ENCODE measurements at regions not wholly inside any gene's neighbourhood (a gene's known extent, or its start where the extent isn't known, plus 50 kb on each side); places are given as distances from the start of the nearest gene placed in this dataset.
"Not testable (repeated sequence)": the region's sequence is repeated elsewhere in the genome, so short reads cannot be mapped to it uniquely, and the experiment has no call there.

- DNase-seq (ENCODE audit: low read depth in 3 of 3) = no peak
Measured at GRCh38 chr4:179112441-179113170, 1670.4 kb upstream of the AGA start.

DNA sequence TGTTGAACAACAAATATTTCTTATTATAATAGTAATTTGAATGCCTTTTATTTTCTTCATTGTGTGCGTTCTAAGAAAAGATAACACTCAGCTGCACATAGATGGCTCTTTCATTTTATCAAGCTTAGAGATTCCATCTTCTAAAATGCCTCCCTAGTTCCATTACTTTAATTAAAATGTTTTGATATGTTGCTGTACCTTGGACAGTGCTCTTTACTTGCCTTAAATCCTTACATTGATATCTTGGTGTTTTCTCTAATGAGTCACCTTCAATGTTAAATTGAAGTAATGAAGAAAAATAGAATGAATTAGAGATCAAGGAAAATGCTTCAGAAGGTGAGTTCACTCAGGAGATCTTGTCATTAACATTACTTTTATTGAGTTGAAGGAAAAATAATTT, 1672.4 kb upstream of the AGA start:
- DNase-seq (ENCODE audit: low read depth in 3 of 3) = no peak

DNA sequence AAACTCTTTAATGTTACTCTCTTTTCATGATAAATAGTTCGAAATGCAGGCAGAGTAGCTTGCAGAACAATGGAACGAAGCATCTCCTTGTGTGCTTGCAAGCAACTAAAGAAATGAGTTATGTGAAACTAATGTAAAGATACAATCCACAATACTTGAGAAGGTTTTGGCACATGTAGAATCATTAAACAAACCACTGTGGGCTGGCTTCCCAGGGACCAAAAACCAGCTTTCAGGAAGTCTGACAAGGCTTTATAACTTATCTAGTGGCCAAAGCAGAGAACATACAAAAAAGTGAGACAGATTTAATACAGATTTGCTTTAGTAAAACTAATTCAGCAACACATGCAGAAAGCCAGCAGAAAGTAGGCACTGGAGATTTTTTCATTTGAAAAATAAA, 1673.8 kb upstream of the AGA start:
- DNase-seq (ENCODE audit: low read depth in 3 of 3) = no peak

DNA sequence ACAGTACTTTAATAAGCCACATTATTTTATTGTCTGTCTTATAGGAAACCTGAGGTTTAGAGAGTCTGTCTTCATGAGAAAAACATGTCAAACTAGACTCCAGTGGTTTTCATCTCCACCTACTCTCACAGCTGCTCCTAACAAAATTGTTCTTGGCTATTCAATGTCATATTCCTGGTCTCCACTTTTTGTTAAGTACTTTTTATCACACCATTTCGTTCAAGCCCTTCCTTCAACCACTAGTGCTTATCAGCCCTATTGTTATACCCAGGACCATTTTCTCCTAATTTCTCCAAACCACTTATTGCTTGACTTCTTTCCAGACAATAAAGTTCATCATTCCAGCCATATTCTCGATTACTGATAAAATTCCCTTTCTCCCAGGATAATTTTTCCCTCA, 1674.3 kb upstream of the AGA start:
- DNase-seq (ENCODE audit: low read depth in 3 of 3) = no peak

GRCh38 chr4:179123084-179123483, 1680.8 kb upstream of the AGA start:
- no peak for DNase-seq (ENCODE audit: low read depth in 3 of 3)

DNA sequence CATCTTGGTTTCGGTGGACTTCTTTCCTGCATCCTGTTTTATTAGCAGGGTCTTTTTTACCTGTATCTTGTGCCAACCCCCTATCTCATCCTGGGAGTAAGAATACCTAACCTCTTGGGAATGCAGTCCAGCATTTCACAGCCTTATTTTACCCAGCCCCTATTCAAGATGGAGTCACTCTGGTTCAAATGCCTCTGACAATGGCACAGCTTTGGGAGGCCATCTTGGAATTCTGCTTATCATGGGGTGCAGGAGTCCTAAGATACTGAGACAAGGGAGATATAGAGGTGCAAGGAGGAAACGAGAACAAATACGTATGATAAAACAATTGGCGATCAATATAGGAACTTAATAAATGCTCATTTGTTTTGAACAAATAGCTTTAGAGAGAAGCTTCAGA, 1682.2 kb upstream of the AGA start:
- DNase-seq (ENCODE audit: low read depth in 3 of 3) = no peak

- DNase-seq (ENCODE audit: low read depth in 3 of 3) = no peak
Measured at GRCh38 chr4:179124957-179125356, 1682.7 kb upstream of the AGA start.

DNA sequence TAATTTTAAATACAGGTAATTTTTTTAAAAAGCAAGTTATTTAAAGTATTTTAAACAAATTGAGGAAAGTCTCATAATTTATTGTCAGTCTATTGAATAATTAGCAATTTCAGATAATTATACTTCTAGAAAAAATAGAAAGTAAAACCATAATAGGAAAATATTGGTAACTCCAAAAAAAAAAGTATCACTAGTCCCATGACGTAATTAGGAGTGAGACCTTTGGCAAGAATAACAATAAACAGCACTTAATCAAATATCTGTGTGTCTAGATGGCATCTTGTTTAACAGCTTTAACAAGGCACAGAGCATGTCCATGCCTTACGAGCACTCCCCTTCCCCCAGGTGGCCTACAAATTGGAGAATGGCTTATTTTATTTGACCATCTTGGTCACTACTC, 1683.6 kb upstream of the AGA start:
- DNase-seq (ENCODE audit: low read depth in 3 of 3) = no peak

DNA sequence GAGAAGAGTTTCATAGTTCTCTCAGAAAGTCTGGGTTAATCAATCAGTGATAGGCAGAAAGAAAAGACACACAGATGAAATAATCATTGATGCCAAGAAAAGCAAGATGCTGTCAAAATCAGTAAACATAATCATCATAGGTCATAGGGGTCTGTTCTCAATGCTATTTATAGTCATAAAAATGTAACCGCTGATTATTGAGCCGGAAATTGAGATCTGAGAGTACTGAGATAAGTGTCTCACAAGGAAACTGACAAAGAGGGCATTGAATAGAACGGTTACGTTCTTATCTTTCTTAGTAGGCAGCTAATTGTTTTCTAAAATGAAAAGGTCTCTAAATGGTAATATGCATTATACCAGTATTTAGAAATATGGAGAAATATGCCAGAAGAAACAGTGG, 1686.1 kb upstream of the AGA start:
- no peak for DNase-seq (ENCODE audit: low read depth in 3 of 3)

GRCh38 chr4:179130122-179130714, 1688.0 kb upstream of the AGA start:
- no peak for DNase-seq (ENCODE audit: low read depth in 3 of 3)

DNA sequence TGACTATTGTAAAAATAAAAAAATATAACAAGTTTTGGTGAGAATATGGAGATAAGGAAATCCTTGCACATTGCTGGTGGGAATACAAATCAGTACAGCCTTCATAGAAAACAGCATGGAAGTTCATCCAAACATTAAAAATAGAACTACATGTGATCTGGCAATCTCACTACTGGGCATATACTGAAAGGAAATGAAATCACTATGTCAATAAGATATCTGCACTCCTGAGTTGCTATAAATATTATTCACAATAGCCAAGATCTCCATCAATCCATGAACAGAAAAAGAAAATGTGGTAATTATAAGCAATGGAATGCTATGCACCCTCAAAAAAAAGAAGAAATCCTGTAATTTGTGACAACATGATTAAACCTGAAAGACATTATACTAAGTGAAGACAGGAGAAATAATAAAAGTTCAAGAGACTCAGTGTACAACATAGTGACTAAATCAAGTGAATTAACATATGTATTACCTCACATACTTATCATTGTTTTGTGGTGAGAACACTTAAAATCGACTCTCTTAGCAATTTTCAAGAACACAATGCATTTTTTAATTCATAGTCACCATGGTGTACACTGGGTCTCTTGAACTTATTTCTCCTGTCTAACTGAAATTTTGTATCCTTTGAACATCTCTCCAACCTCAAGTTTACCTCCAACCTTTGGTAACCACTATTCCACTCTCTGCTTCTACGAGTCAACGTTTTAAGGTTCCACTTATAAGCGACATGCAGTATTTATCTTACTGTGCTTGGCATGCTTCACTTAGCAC, 1703.7 kb upstream of the AGA start:
- no peak for DNase-seq (ENCODE audit: low read depth in 3 of 3)

DNA sequence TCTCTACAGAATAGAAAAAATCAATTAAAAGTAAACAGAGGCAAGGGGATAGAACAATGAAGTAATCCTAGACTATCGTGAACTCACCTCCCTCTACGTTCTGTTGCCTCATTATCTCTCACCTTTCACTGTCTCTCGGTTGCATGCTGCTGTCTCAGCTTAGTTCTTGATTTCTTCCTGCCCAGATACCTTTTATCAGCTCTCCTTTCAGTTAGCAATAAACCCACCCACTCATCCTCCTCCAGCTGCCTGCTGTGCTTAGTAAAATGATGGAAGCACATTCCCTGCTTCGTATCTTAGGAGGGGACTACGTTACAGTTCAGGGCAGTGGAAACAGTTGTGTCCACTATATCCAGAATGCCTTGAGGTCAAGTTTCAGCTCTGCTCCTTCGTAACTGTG, 1709.5 kb upstream of the AGA start:
- DNase-seq (ENCODE audit: low read depth in 3 of 3) = no peak

GRCh38 chr4:179163147-179163546, 1720.9 kb upstream of the AGA start:
- no peak for DNase-seq (ENCODE audit: low read depth in 3 of 3)

DNA sequence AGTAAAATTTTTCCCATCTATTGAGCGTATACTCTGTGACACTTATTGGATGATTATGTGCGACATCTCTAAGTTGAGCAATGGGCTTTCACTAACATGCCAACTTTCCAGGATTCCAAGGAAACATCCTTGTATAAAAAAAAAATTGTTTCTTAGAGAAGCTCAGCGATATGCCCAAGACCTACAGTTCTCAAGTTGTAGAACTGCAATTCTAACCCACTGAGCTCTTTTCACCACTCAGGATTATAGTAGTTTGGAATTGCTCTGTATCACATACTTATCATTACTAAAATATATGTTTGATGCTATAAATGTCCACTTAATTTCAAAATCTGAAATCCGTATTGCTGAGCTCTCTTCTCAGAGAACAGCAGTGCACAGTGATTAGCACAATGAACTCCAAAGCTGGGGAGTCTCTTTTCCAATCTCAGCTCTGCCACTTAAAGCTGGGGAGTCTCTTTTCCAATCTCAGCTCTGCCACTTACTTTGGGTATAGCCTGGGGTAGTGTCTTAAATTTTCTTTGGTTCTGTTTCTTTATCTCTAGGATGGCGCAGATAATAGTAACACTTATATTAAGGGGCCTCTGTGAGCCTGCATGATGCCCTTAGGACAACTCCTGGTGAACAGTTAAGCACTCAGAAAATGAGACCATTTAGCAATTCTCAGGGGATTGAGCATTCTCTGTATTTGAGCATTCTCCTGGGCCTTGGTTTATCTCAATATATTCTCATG, 1722.2 kb upstream of the AGA start:
- DNase-seq (ENCODE audit: low read depth in 3 of 3) = no peak

- DNase-seq (ENCODE audit: low read depth in 3 of 3) = no peak
Measured at GRCh38 chr4:179165000-179165738, 1722.9 kb upstream of the AGA start.

DNA sequence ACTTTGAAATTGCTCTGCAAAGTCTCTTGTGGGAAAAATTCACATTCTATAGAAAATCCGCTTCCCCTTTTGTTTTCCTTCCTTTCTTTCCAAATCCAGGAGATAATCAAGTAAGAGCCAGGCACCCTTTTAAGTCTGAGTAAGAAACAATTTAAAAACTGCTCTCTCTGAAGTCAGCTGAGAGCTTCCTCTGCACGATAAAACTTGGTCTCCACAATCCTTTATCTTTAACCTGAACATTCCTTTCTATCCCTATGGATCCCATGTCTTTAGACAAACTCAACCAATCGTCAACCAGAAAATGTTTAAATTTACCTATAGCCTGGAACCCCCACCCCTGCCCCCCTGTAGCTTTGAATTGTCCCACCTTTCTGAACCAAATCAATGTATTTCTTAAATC, 1723.6 kb upstream of the AGA start:
- no peak for DNase-seq (ENCODE audit: low read depth in 3 of 3)

DNA sequence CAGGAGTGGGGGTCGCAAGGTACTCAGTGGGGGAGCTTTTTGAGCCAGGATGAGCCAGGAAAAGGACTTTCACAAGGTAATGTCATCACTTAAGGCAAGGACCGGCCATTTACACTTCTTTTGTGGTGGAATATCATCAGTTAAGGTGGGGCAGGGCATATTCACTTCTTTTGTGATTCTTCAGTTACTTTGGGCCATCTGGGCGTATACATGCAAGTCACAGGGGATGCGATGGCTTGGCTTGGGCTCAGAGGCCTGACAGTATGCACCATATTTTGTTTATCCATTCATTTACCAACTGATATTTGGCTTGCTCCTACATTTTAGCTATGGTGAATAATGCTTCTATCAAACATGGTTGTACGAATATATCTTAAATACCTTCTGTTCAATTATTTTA, 1728.1 kb upstream of the AGA start:
- not testable (repeated sequence) for DNase-seq (ENCODE audit: low read depth in 3 of 3)

- no peak for DNase-seq (ENCODE audit: low read depth in 3 of 3)
Measured at GRCh38 chr4:179182741-179183140, 1740.5 kb upstream of the AGA start.

GRCh38 chr4:179195887-179196286, 1753.7 kb upstream of the AGA start:
- DNase-seq (ENCODE audit: low read depth in 3 of 3) = no peak

DNA sequence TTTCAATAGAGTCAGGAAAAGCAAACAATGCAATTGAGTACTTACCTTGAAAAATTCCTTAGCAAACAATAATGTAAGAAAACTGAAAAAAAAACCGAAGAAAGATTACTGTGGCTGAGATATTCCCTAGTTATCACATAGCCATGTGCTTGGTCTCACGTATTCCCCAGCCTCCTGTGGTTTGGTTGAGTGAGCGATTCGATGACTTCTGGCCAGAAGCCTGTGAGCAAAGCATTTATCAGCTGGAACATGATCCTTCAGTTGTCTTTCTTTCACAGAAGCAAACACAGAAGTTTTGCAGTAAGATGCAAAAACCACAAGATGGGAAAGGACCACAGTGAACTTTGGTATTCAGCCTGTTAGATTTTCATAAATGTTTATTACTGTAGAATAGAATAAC, 1754.3 kb upstream of the AGA start:
- DNase-seq (ENCODE audit: low read depth in 3 of 3) = no peak

DNA sequence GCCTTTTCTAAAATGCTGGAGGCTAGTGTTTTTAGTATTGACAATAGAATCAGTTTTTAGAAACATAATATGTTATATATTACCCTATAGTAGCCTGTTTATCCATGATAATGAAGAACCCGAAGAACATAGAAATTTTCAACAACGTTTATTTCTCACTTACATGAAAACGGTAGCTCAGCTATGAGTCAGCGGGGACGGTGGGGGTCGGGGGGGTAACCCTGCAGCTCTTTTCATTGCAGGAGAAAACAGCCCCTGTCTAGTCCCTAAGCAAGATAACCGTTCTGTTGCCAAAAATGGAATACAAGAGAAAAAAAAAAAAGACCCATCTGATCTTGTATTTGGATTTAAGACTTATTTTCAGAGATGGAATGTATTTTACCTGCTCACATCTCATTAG, 1758.4 kb upstream of the AGA start:
- DNase-seq (ENCODE audit: low read depth in 3 of 3) = no peak

- no peak for DNase-seq (ENCODE audit: low read depth in 3 of 3)
Measured at GRCh38 chr4:179225594-179225993, 1783.4 kb upstream of the AGA start.
